Stomach (tissue), 8 donors: ENCODE measurements at regions not wholly inside any gene's neighbourhood (a gene's known extent, or its start where the extent isn't known, plus 50 kb on each side); places are given as distances from the start of the nearest gene placed in this dataset.

Source experiments
- DNase-seq, 2 donors: peaks; one replicate each; pipeline versions ENCODE4 v3.0.0 to v3.0.0-alpha.2; 2013 to 2019
- H3K27ac ChIP-seq, 5 donors: fragments of 200-600 bp in 4 of 5; sonication (generic) in 4 of 5; one replicate each; pipeline ENCODE4 v1.5.1; 2013 to 2019; ENCODE audit warnings: mild to moderate bottlenecking in 1 of 5, moderate library complexity in 1 of 5
- H3K27me3 ChIP-seq, 3 donors: fragments of 200-600 bp; sonication (generic); one replicate each; pipeline ENCODE4 v1.5.1; 2017 to 2019; ENCODE audit warnings: mixed run types in 1 of 3
- H3K36me3 ChIP-seq, 4 donors: fragments of 200-600 bp; sonication (generic); 1 replicate in 3 of 4; 2 replicates in 1 of 4; pipeline ENCODE4 v1.5.1; 2016 to 2019
- H3K4me1 ChIP-seq, 4 donors: fragments of 200-600 bp; sonication (generic); one replicate each; pipeline ENCODE4 v1.5.1; 2016 to 2019
- H3K4me3 ChIP-seq, 4 donors: fragments of 200-600 bp; sonication (generic) in 3 of 4; one replicate each; pipeline ENCODE4 v1.5.1; 2016 to 2019; ENCODE audit warnings: mild to moderate bottlenecking in 1 of 4
- H3K9me3 ChIP-seq, 4 donors: fragments of 200-600 bp; sonication (generic); one replicate each; pipeline ENCODE4 v1.5.1; 2016 to 2019
- EP300 ChIP-seq: sonication (generic); formaldehyde crosslinking; IDR thresholded peaks from one replicate; pipeline ENCODE4 v1.6.1; 2017; ENCODE audit warnings: antibody characterized with exemption
- POLR2A ChIP-seq, 4 donors: fragments of 450-650 bp; IDR thresholded peaks; one replicate each; pipeline ENCODE4 v1.6.1; 2016; ENCODE audit warnings: antibody characterized with exemption in 4 of 4, control low read depth in 2 of 4, mild to moderate bottlenecking in 1 of 4, moderate library complexity in 1 of 4
- POLR2AphosphoS5 ChIP-seq, 3 donors: sonication (generic); formaldehyde crosslinking; IDR thresholded peaks; one replicate each; pipeline ENCODE4 v1.6.1; 2016; ENCODE audit warnings: antibody characterized with exemption in 3 of 3
- WGBS, 5 donors: extraction: QIAGEN DNeasy Blood & Tissue Kit in 3 of 5; methylation state at CpG; one replicate each; pipeline versions ENCODE4 v1.1.5 to v1.1.7; 2013 to 2018; 5-methylcytosine and 5-hydroxymethylcytosine counted together
- intact Hi-C: fragments of 100-400 bp; cut with DNase I; formaldehyde crosslinking; loops from one replicate; pipeline ENCODE4 v1.15.1; 2023; ENCODE audit warnings: low total_unique reads
- TF ChIP-seq, protein P1 (sequence below), 7 experiments: fragments of 450-650 bp in 4 of 7; fragments of 200-600 bp in 3 of 7; sonication (generic) in 3 of 7; IDR thresholded peaks; one replicate each; pipeline ENCODE4 v1.5.1; 2016 to 2019; ENCODE audit warnings: antibody characterized with exemption in 7 of 7, control low read depth in 2 of 7, mild to moderate bottlenecking in 1 of 7
- donor health status: healthy with polysubstance abuse.
- donor health status: Bipolar disorder and iron deficiency.
- donor health status: healthy.

- no peaks in the 10 kb centered on the region for H3K36me3 ChIP-seq
- DNase-seq = peak in 1 of 2 donors; percentile 14
- TF ChIP-seq EP300 (no peak), POLR2AphosphoS5 (IDR thresholded peaks at IDR 0.05) (no peak), POLR2A (IDR thresholded peaks at IDR 0.05) (no peak)
- TF ChIP-seq, protein P1, sequence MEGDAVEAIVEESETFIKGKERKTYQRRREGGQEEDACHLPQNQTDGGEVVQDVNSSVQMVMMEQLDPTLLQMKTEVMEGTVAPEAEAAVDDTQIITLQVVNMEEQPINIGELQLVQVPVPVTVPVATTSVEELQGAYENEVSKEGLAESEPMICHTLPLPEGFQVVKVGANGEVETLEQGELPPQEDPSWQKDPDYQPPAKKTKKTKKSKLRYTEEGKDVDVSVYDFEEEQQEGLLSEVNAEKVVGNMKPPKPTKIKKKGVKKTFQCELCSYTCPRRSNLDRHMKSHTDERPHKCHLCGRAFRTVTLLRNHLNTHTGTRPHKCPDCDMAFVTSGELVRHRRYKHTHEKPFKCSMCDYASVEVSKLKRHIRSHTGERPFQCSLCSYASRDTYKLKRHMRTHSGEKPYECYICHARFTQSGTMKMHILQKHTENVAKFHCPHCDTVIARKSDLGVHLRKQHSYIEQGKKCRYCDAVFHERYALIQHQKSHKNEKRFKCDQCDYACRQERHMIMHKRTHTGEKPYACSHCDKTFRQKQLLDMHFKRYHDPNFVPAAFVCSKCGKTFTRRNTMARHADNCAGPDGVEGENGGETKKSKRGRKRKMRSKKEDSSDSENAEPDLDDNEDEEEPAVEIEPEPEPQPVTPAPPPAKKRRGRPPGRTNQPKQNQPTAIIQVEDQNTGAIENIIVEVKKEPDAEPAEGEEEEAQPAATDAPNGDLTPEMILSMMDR (IDR thresholded peaks at IDR 0.05) = no peak
- no peak overlapping the region for H3K4me3 ChIP-seq
- WGBS, 5 donors = 45 to 50% (median 48%) methylated on average over 12 of the region's 12 CpGs
- peaks cover 0 to 6% (median 0%) of the 10 kb centered on the region in 4 donors for H3K9me3 ChIP-seq
- H3K4me1 ChIP-seq = no peaks in the 10 kb centered on the region
- H3K27me3 ChIP-seq = no peaks in the 10 kb centered on the region
- intact Hi-C loops = loop anchor here (10.0 kb wide), 1 partner anchor 56 kb away; no protein-coding TSS in a partner anchor
- no peak overlapping the region for H3K27ac ChIP-seq
Measured at GRCh38 chr17:13750816-13751793, 149.4 kb upstream of the HS3ST3A1 start.

DNA sequence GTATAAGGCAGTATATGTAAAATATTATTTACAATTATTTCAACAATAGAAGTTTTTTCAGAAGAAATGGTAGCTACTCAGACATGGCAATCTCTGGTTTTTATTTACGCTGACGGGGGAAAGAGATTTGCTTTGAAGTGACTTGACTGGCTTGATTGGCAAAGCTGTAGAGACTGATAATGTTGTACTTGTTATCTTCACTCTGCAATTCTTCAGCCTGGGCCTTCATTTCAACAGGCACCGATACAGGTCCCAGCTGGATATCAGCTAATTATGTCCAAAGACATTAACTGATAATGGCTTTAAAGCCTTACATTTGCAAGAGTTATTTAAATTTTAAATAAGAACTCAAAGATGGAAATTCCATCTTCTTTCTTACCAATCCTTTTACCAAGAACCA is 151.4 kb upstream of the HS3ST3A1 start:
- no peaks in the 10 kb centered on the region for H3K4me1 ChIP-seq
- no peaks in the 10 kb centered on the region for H3K27me3 ChIP-seq
- no peaks in the 10 kb centered on the region for H3K36me3 ChIP-seq
- H3K27ac ChIP-seq = no peak overlapping the region
- no peak for DNase-seq
- peaks cover 0 to 6% (median 0%) of the 10 kb centered on the region in 4 donors for H3K9me3 ChIP-seq
- WGBS, 5 donors = 32 to 61% (median 48%) methylated on average over 3 of the region's 3 CpGs
- no peak for TF ChIP-seq POLR2AphosphoS5 (IDR thresholded peaks at IDR 0.05)
- TF ChIP-seq POLR2A (IDR thresholded peaks at IDR 0.05) = no peak
- TF ChIP-seq, protein P1 (IDR thresholded peaks at IDR 0.05) = no peak
- no peak for TF ChIP-seq EP300
- H3K4me3 ChIP-seq = no peak overlapping the region
- intact Hi-C loops = loop anchor here (10.0 kb wide), 1 partner anchor 58 kb away; no protein-coding TSS in a partner anchor

DNA sequence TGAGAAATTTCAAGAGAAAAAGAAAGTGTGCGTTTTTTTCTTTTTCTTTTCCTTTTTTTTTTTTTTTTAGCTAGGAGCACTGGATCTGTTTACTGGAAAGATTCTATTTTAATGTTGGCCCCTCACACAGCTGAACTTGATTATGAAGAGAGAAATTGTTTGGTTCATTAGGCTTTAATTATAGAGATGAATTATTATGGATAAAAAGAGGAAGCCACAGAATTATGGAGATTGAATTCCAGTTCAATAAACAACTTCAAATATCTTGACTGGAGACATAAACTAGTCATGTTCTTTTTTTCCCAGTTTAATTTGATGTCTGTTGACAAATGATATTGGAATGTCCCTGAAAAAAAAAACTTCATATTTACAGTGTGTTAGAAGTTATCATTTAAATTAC is 152.0 kb upstream of the HS3ST3A1 start:
- no peak for DNase-seq
- TF ChIP-seq POLR2A (IDR thresholded peaks at IDR 0.05) (no peak), POLR2AphosphoS5 (IDR thresholded peaks at IDR 0.05) (no peak), EP300 (no peak)

GRCh38 chr17:13755851-13756250 is 154.1 kb upstream of the HS3ST3A1 start:
- no peak for DNase-seq
- no peaks in the 10 kb centered on the region for H3K9me3 ChIP-seq
- intact Hi-C loops = loop anchor here (10.0 kb wide), 1 partner anchor 61 kb away; no protein-coding TSS in a partner anchor
- no peak overlapping the region for H3K27ac ChIP-seq
- H3K36me3 ChIP-seq = no peaks in the 10 kb centered on the region
- 78 to 86% (median 82%) methylated on average over 8 of the region's 8 CpGs for WGBS, 5 donors
- no peaks in the 10 kb centered on the region for H3K4me1 ChIP-seq
- no peak for TF ChIP-seq POLR2AphosphoS5 (IDR thresholded peaks at IDR 0.05)
- TF ChIP-seq, protein P1 (IDR thresholded peaks at IDR 0.05) = no peak
- TF ChIP-seq EP300 = no peak
- no peak for TF ChIP-seq POLR2A (IDR thresholded peaks at IDR 0.05)
- no peaks in the 10 kb centered on the region for H3K27me3 ChIP-seq
- H3K4me3 ChIP-seq = no peak overlapping the region

More for the DNA sequence above, 152.0 kb upstream of the HS3ST3A1 start:
- Histone ChIP-seq H3K27me3 (no peaks in the 10 kb centered on the region), H3K36me3 (no peaks in the 10 kb centered on the region), H3K4me1 (no peaks in the 10 kb centered on the region), H3K9me3 (no peaks in the 10 kb centered on the region), H3K27ac (no peak overlapping the region), H3K4me3 (no peak overlapping the region)
- 78 to 86% (median 83%) methylated on average over 1 of the region's 1 CpG for WGBS, 5 donors
- intact Hi-C loops = loop anchor here (10.0 kb wide), 1 partner anchor 59 kb away; no protein-coding TSS in a partner anchor
